ENCODE measurements at regions not wholly inside any gene's neighbourhood (a gene's known extent, or its start where the extent isn't known, plus 50 kb on each side); places are given as distances from the start of the nearest gene placed in this dataset.

GRCh38 chr4:89398644-89399043 lies 91.0 kb upstream of the GPRIN3 start:
- intact Hi-C loops (cut with DNase I): no loop called here
- no peak for DNase-seq (ENCODE audit: low spot score)

GRCh38 chr4:89398146-89398545 lies 90.5 kb upstream of the GPRIN3 start:
- no peak for DNase-seq (ENCODE audit: low spot score)
- intact Hi-C loops (cut with DNase I): no loop called here

GRCh38 chr4:89397441-89397840 lies 89.8 kb upstream of the GPRIN3 start:
- no peak for DNase-seq (ENCODE audit: low spot score)
- intact Hi-C loops (cut with DNase I): no loop called here

GRCh38 chr4:89382439-89382838 lies 74.8 kb upstream of the GPRIN3 start:
- intact Hi-C loops (cut with DNase I): no loop called here
- no peak for DNase-seq (ENCODE audit: low spot score)

- DNase-seq (ENCODE audit: low spot score): no peak
- intact Hi-C loops (cut with DNase I): no loop called here
Observed at GRCh38 chr4:89380980-89381379, 73.4 kb upstream of the GPRIN3 start.

GRCh38 chr4:89379511-89380044 lies 72.0 kb upstream of the GPRIN3 start:
- DNase-seq (ENCODE audit: low spot score): no peak
- intact Hi-C loops (cut with DNase I): no loop called here

- no peak for DNase-seq (ENCODE audit: low spot score)
- intact Hi-C loops (cut with DNase I): loop anchor here in 1 of 2 donors (5.0 kb wide), 1 partner anchor 961 kb away; no protein-coding TSS in a partner anchor
Observed at GRCh38 chr4:89373394-89373793, 65.8 kb upstream of the GPRIN3 start.

GRCh38 chr4:89371614-89372013 lies 64.0 kb upstream of the GPRIN3 start:
- DNase-seq (ENCODE audit: low spot score): no peak
- intact Hi-C loops (cut with DNase I): loop anchor here in 1 of 2 donors (5.0 kb wide), 1 partner anchor 959 kb away; no protein-coding TSS in a partner anchor

- no peak for DNase-seq (ENCODE audit: low spot score)
- intact Hi-C loops (cut with DNase I): no loop called here
Observed at GRCh38 chr4:89369581-89369980, 62.0 kb upstream of the GPRIN3 start.

- intact Hi-C loops (cut with DNase I): no loop called here
- DNase-seq (ENCODE audit: low spot score): no peak
Observed at GRCh38 chr4:89368861-89369260, 61.3 kb upstream of the GPRIN3 start.

- DNase-seq (ENCODE audit: low spot score): no peak
- intact Hi-C loops (cut with DNase I): no loop called here
Observed at GRCh38 chr4:89365776-89366175, 58.2 kb upstream of the GPRIN3 start.

GRCh38 chr4:89365375-89365774 lies 57.8 kb upstream of the GPRIN3 start:
- no peak for DNase-seq (ENCODE audit: low spot score)
- intact Hi-C loops (cut with DNase I): no loop called here

- no peak for DNase-seq (ENCODE audit: low spot score)
- intact Hi-C loops (cut with DNase I): no loop called here
Observed at GRCh38 chr4:89364541-89364940, 56.9 kb upstream of the GPRIN3 start.

GRCh38 chr4:89363786-89364185 lies 56.2 kb upstream of the GPRIN3 start:
- no peak for DNase-seq (ENCODE audit: low spot score)
- intact Hi-C loops (cut with DNase I): no loop called here

- intact Hi-C loops (cut with DNase I): no loop called here
- no peak for DNase-seq (ENCODE audit: low spot score)
Observed at GRCh38 chr4:89358935-89359638, 51.5 kb upstream of the GPRIN3 start.

GRCh38 chr4:89357787-89358186 lies 50.2 kb upstream of the GPRIN3 start:
- intact Hi-C loops (cut with DNase I): no loop called here

More at GRCh38 chr4:89357787-89358186, 50.2 kb upstream of the GPRIN3 start:
- DNase-seq (ENCODE audit: low spot score): no peak
